H1 (cell line): ENCODE measurements at regions not wholly inside any gene's neighbourhood (a gene's known extent, or its start where the extent isn't known, plus 50 kb on each side); places are given as distances from the start of the nearest gene placed in this dataset.
"Not testable (repeated sequence)": the region's sequence is repeated elsewhere in the genome, so short reads cannot be mapped to it uniquely, and the experiment has no call there.

Experiments used
- CTCF ChIA-PET: fragments of 300-600 bp; sonication (Branson Sonifier 250); formaldehyde crosslinking; loops from one replicate; lab custom pipeline; 2021; ENCODE audit not compliant: partially characterized antibody; lab: Charles Lee
- POLR2A ChIA-PET: fragments of 300-600 bp; sonication (Branson Sonifier 250); formaldehyde crosslinking; loops from one replicate; lab custom pipeline; 2021; ENCODE audit warnings: inconsistent platforms; ENCODE audit not compliant: partially characterized antibody; lab: Charles Lee
- DNase-seq, 2 experiments: peaks; one replicate each; pipeline versions ENCODE4 v3.0.0 to v3.0.0-alpha.2; 2010 to 2022; ENCODE audit warnings: low spot score in 2 of 2, low read depth in 1 of 2, mixed read lengths in 1 of 2
- FAIRE-seq: peaks from 2 replicates; lab custom pipeline; 2011; peaks lifted over from hg19 to GRCh38; lab: Jason Lieb, UNC
- H2AFZ ChIP-seq: 2 replicates; pipeline ENCODE4 v1.8.1; 2012; ENCODE audit warnings: low read length, inconsistent platforms
- H2AK5ac ChIP-seq: 2 replicates; pipeline ENCODE4 v1.6.1; 2013; ENCODE audit warnings: low read depth, low read length
- H2BK120ac ChIP-seq: replicated peaks from 2 replicates; pipeline ENCODE3; 2013; ENCODE audit warnings: low read depth, low read length, inconsistent platforms
- H2BK12ac ChIP-seq: 2 replicates; pipeline ENCODE4 v1.6.1; 2013; ENCODE audit warnings: low read depth, low read length
- H2BK15ac ChIP-seq: 2 replicates; pipeline ENCODE4 v1.6.1; 2013; ENCODE audit warnings: low read length
- H2BK20ac ChIP-seq: 2 replicates; pipeline ENCODE4 v1.6.1; 2013; ENCODE audit warnings: low read length
- H2BK5ac ChIP-seq: 2 replicates; pipeline ENCODE4 v1.6.1; 2013; ENCODE audit warnings: low read depth, low read length
- H3K14ac ChIP-seq: 2 replicates; pipeline ENCODE4 v1.6.1; 2013; ENCODE audit warnings: inconsistent platforms; ENCODE audit not compliant: insufficient read length
- H3K18ac ChIP-seq: 2 replicates; pipeline ENCODE4 v1.6.1; 2013; ENCODE audit warnings: low read length; ENCODE audit errors: extremely low read depth
- H3K23ac ChIP-seq: 2 replicates; pipeline ENCODE4 v1.6.1; 2013; ENCODE audit warnings: inconsistent platforms; ENCODE audit not compliant: insufficient read length
- H3K23me2 ChIP-seq: 2 replicates; pipeline ENCODE4 v1.6.1; 2013; ENCODE audit warnings: low read depth, low read length
- H3K27ac ChIP-seq: 2 replicates; pipeline ENCODE4 v1.6.1; 2011; ENCODE audit warnings: low read depth, low read length, inconsistent platforms
- H3K27me3 ChIP-seq, 4 experiments: replicated peaks in 1 of 4; 1 replicate in 1 of 4; 2 replicates in 3 of 4; pipeline versions ENCODE4 v1.6.1 to v1.8.1; 2011 to 2013; ENCODE audit warnings: low read length in 3 of 4, mild to moderate bottlenecking in 3 of 4, inconsistent platforms in 2 of 4, mixed read lengths in 2 of 4, moderate library complexity in 1 of 4; ENCODE audit not compliant: control insufficient read depth in 3 of 4, insufficient read depth in 3 of 4; ENCODE audit errors: extremely low read depth in 1 of 4
- H3K36me3 ChIP-seq, 4 experiments: 2 replicates each; pipeline versions ENCODE4 v1.6.1 to v1.8.1; 2011 to 2013; ENCODE audit warnings: mild to moderate bottlenecking in 4 of 4, low read length in 3 of 4, moderate library complexity in 2 of 4, control low read depth in 1 of 4, inconsistent platforms in 1 of 4; ENCODE audit not compliant: insufficient read depth in 4 of 4, control insufficient read depth in 2 of 4
- H3K4ac ChIP-seq: replicated peaks from 2 replicates; pipeline ENCODE3; 2013; ENCODE audit warnings: low read length, low read depth, mixed read lengths, inconsistent platforms; ENCODE audit not compliant: insufficient read length
- H3K4me1 ChIP-seq, 4 experiments: replicated peaks in 1 of 4; 1 replicate in 1 of 4; 2 replicates in 3 of 4; pipeline versions ENCODE4 v1.6.1 to v1.8.1; 2011 to 2013; ENCODE audit warnings: low read length in 3 of 4, inconsistent platforms in 2 of 4, mixed read lengths in 1 of 4; ENCODE audit not compliant: insufficient read depth in 4 of 4, control insufficient read depth in 3 of 4
- H3K4me2 ChIP-seq, 2 experiments: 2 replicates each; pipeline versions ENCODE4 v1.6.1 to v1.8.1; 2011 to 2013; ENCODE audit warnings: low read depth in 2 of 2, low read length in 2 of 2, control low read depth in 1 of 2, inconsistent platforms in 1 of 2, mild to moderate bottlenecking in 1 of 2; ENCODE audit not compliant: insufficient read depth in 1 of 2
- H3K4me3 ChIP-seq, 4 experiments: fragments of 200-600, 300-600 bp in 1 of 4; sonication (generic), shearing (Covaris generic), sonication (Bioruptor Twin) in 1 of 4; 2 replicates each; pipeline versions ENCODE4 v1.5.1 to v1.8.1; 2011 to 2016; ENCODE audit warnings: low read length in 4 of 4, low read depth in 3 of 4, control low read depth in 2 of 4, inconsistent platforms in 2 of 4, mild to moderate bottlenecking in 2 of 4, mixed read lengths in 1 of 4, moderate library complexity in 1 of 4; ENCODE audit not compliant: insufficient read depth in 2 of 4; ENCODE audit errors: extremely low read depth in 1 of 4
- H3K56ac ChIP-seq: replicated peaks from 2 replicates; pipeline ENCODE3; 2013; ENCODE audit warnings: low read depth, mild to moderate bottlenecking, mixed read lengths, low read length, inconsistent platforms; ENCODE audit not compliant: insufficient read length
- H3K79me1 ChIP-seq: 2 replicates; pipeline ENCODE4 v1.6.1; 2013; ENCODE audit warnings: low read depth, low read length, control low read depth
- H3K79me2 ChIP-seq, 2 experiments: 2 replicates each; pipeline versions ENCODE4 v1.6.1 to v1.8.1; 2012 to 2013; ENCODE audit warnings: low read length in 2 of 2, mild to moderate bottlenecking in 2 of 2, inconsistent platforms in 1 of 2; ENCODE audit not compliant: insufficient read depth in 2 of 2, control insufficient read depth in 1 of 2
- H3K9ac ChIP-seq, 4 experiments: replicated peaks in 1 of 4; 1 replicate in 1 of 4; 2 replicates in 3 of 4; pipeline versions ENCODE4 v1.6.1 to v1.8.1; 2011 to 2013; ENCODE audit warnings: low read depth in 3 of 4, low read length in 3 of 4, control low read depth in 2 of 4, mild to moderate bottlenecking in 2 of 4, moderate library complexity in 2 of 4, inconsistent platforms in 1 of 4; ENCODE audit errors: extremely low read depth in 1 of 4
- H3K9me3 ChIP-seq, 2 experiments: 2 replicates each; pipeline versions ENCODE4 v1.6.1 to v1.8.1; 2012 to 2013; ENCODE audit warnings: mild to moderate bottlenecking in 2 of 2, moderate library complexity in 2 of 2, control low read depth in 1 of 2, inconsistent platforms in 1 of 2, low read depth in 1 of 2, low read length in 1 of 2, mixed read lengths in 1 of 2; ENCODE audit not compliant: insufficient read depth in 2 of 2
- H4K20me1 ChIP-seq, 2 experiments: replicated peaks in 1 of 2; 2 replicates each; pipeline versions ENCODE3 to v1.8.1; 2011 to 2013; ENCODE audit warnings: inconsistent platforms in 2 of 2, low read length in 2 of 2, mild to moderate bottlenecking in 1 of 2; ENCODE audit not compliant: insufficient read depth in 2 of 2, control insufficient read depth in 1 of 2
- H4K5ac ChIP-seq: 2 replicates; pipeline ENCODE4 v1.6.1; 2013; ENCODE audit warnings: low read length, low read depth, mixed read lengths, inconsistent platforms; ENCODE audit not compliant: insufficient read length
- H4K8ac ChIP-seq: 2 replicates; pipeline ENCODE4 v1.8.0; 2013; ENCODE audit warnings: mild to moderate bottlenecking, moderate library complexity, low read length, inconsistent platforms; ENCODE audit not compliant: insufficient read depth; ENCODE audit errors: extremely low read depth
- H4K91ac ChIP-seq: replicated peaks from 2 replicates; pipeline ENCODE3; 2013; ENCODE audit warnings: low read length, mixed read lengths, inconsistent platforms; ENCODE audit not compliant: insufficient read length
- KDM1A ChIP-seq: fragments of 200-600, 300-600 bp; sonication (generic); IDR thresholded peaks from 2 replicates; pipeline ENCODE4 v1.7.1; 2016; ENCODE audit warnings: mild to moderate bottlenecking, low read length, borderline replicate concordance
- WGBS, 2 experiments: shearing (Covaris generic) in 1 of 2; methylation state at CpG; one replicate each; pipeline versions ENCODE4 v1.1.6 to v1.1.7; 2013 to 2015; ENCODE audit warnings: low lambda C conversion rate in 2 of 2, mixed read lengths in 2 of 2, inconsistent platforms in 1 of 2, low coverage in 1 of 2, missing lambda C conversion rate in 1 of 2; ENCODE audit not compliant: insufficient replicate concordance in 2 of 2, insufficient coverage in 1 of 2, insufficient read length in 1 of 2; ENCODE audit errors: extremely low coverage in 1 of 2, missing lambda C conversion rate in 1 of 2; 5-methylcytosine and 5-hydroxymethylcytosine counted together

DNA sequence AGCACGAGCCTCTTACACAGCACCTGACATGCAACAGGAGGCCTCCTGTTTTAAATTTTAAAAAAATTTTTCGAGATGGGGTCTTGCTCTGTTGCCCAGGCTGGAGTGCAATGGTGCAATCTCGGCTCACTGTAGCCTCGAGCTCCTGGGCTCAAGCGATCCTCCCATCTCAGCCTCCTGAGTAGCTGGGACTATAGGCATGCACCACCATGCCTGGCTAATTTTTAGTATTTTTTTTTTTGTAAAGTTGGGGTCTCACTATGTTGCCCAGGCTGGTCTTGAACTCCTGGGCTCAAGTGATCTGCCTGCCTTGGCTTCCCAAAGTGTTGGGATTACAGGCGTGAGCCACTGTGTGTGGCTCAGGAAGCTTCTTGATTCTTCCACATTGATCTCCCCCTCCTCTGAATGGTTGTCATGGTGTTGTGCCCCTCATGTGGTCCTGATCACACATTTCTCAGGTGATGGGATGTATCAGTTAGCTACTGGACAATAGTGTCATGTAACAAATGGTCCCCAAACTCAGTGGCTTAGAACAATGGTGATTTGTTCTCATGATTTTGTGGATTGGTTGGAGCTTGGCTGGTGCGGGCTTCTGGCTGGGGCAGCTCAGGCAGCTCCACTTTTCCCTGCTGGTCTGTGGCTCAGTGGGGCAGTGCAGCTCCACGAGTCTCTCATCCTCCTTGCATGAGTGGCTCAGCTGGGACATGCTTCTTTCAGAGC, 81.0 kb downstream of the RPS6KA4 start:
- H3K4ac ChIP-seq, H3K4me3 ChIP-seq, H3K4me2 ChIP-seq, H4K5ac ChIP-seq, H3K9me3 ChIP-seq, H3K36me3 ChIP-seq, H2BK5ac ChIP-seq, H3K79me2 ChIP-seq, FAIRE-seq, H3K14ac ChIP-seq, H2BK15ac ChIP-seq, H3K56ac ChIP-seq, H2BK20ac ChIP-seq, H2AK5ac ChIP-seq, H4K91ac ChIP-seq, DNase-seq, H3K23me2 ChIP-seq, H3K27ac ChIP-seq, H3K23ac ChIP-seq, H4K20me1 ChIP-seq, H4K8ac ChIP-seq, H3K9ac ChIP-seq, H2AFZ ChIP-seq, H2BK12ac ChIP-seq, POLR2A ChIA-PET, H3K18ac ChIP-seq, H2BK120ac ChIP-seq, H3K27me3 ChIP-seq, H3K79me1 ChIP-seq, H3K4me1 ChIP-seq: not testable (repeated sequence)
- TF ChIP-seq KDM1A = 0 out of 2 replicates have a peak, but pooled peaks have one; percentile 19
- 81% methylated on average over 8 of the region's 8 CpGs; no CpG with 5 or more reads in 1 of the 2 experiments for WGBS, 2 experiments
- CTCF ChIA-PET = interaction anchor here (0.9 to 5.3 kb wide), 7 partner anchors 9 to 210 kb away, joined by 3 to 51 read pairs (median 4); no protein-coding TSS in a partner anchor
